Progenitor cell of endocrine pancreas (in vitro differentiated cells): ENCODE measurements at regions not wholly inside any gene's neighbourhood (a gene's known extent, or its start where the extent isn't known, plus 50 kb on each side); places are given as distances from the start of the nearest gene placed in this dataset.
"Not testable (repeated sequence)": the region's sequence is repeated elsewhere in the genome, so short reads cannot be mapped to it uniquely, and the experiment has no call there.

ENCODE experiments used
- DNase-seq: peaks from one replicate; pipeline ENCODE4 v3.0.0; 2021; ENCODE audit warnings: low spot score; ENCODE audit not compliant: unreplicated experiment
- H3K27ac Mint-ChIP-seq: 2 replicates; pipeline ENCODE4 v1.8.0; 2021; ENCODE audit warnings: mild to moderate bottlenecking, moderate library complexity, mixed read lengths
- H3K27me3 Mint-ChIP-seq: 2 replicates; pipeline ENCODE4 v1.8.0; 2021; ENCODE audit warnings: mixed read lengths
- H3K36me3 Mint-ChIP-seq: 2 replicates; pipeline ENCODE4 v1.8.0; 2022; ENCODE audit warnings: mixed read lengths; ENCODE audit not compliant: insufficient read depth
- H3K4me1 Mint-ChIP-seq: 2 replicates; pipeline ENCODE4 v1.8.0; 2021; ENCODE audit warnings: low read depth, mixed read lengths
- H3K4me3 Mint-ChIP-seq: 2 replicates; pipeline ENCODE4 v1.8.0; 2021; ENCODE audit warnings: low read depth, mild to moderate bottlenecking, moderate library complexity, mixed read lengths
- H3K9me3 Mint-ChIP-seq: 2 replicates; pipeline ENCODE4 v1.8.0; 2021; ENCODE audit warnings: low read depth, mixed read lengths
- TF ChIP-seq, protein P1 (sequence below): fragments of 200-600 bp; sonication (generic); IDR thresholded peaks from one replicate; pipeline ENCODE4 v1.5.0; 2021; ENCODE audit warnings: antibody characterized with exemption, mild to moderate bottlenecking; ENCODE audit not compliant: unreplicated experiment

DNA sequence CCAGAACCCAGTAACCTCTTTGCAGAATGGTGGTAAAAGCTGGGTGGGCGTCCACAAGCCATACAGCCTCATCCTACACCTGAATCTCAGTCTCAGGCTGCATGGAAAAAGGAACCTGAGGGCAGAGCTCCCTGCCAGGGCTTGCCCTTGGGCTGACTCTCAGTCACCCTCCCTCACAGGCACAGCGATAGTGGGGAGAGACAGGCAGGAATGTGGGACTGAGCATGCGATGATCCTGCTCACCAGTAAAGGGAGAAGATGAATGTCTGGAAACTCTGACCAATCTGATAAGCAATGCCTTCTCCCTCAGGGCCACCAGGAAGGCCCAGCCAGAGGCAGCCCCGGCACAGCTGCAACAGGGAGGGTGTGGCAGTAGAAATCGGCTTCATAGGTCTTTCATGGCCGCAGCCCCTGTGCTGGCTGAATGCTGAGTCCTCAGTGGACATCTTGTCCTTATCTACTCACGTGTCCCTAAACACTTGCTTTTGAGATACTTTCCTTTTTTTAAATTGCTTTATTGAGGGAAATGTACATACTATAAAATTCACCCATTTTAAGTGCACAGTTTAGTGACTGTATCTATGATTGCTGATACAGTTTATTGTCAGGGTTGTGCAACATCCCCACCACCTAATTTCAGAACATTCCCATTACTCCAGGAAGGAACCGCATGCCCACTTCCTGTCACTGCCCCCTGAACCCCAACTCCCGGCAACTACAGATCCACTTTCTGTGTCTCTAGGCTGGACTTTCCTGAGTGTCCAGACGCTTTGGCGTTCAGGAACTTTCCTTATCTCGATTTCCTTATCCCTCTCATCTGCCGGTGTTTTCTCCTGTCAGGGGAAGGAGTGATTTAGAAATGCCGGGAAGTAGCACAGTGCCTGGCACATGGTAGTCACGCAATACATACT is 258.1 kb downstream of the PCNX1 start:
- peaks cover 23% of the 10 kb centered on the region for H3K4me1 Mint-ChIP-seq
- no peak for DNase-seq
- no peaks in the 10 kb centered on the region for H3K27me3 Mint-ChIP-seq
- TF ChIP-seq, protein P1, sequence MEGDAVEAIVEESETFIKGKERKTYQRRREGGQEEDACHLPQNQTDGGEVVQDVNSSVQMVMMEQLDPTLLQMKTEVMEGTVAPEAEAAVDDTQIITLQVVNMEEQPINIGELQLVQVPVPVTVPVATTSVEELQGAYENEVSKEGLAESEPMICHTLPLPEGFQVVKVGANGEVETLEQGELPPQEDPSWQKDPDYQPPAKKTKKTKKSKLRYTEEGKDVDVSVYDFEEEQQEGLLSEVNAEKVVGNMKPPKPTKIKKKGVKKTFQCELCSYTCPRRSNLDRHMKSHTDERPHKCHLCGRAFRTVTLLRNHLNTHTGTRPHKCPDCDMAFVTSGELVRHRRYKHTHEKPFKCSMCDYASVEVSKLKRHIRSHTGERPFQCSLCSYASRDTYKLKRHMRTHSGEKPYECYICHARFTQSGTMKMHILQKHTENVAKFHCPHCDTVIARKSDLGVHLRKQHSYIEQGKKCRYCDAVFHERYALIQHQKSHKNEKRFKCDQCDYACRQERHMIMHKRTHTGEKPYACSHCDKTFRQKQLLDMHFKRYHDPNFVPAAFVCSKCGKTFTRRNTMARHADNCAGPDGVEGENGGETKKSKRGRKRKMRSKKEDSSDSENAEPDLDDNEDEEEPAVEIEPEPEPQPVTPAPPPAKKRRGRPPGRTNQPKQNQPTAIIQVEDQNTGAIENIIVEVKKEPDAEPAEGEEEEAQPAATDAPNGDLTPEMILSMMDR = no peak
- H3K4me3 Mint-ChIP-seq = no peak overlapping the region
- H3K27ac Mint-ChIP-seq = no peak overlapping the region
- peaks cover 12% of the 10 kb centered on the region for H3K9me3 Mint-ChIP-seq
- no peaks in the 10 kb centered on the region for H3K36me3 Mint-ChIP-seq

DNA sequence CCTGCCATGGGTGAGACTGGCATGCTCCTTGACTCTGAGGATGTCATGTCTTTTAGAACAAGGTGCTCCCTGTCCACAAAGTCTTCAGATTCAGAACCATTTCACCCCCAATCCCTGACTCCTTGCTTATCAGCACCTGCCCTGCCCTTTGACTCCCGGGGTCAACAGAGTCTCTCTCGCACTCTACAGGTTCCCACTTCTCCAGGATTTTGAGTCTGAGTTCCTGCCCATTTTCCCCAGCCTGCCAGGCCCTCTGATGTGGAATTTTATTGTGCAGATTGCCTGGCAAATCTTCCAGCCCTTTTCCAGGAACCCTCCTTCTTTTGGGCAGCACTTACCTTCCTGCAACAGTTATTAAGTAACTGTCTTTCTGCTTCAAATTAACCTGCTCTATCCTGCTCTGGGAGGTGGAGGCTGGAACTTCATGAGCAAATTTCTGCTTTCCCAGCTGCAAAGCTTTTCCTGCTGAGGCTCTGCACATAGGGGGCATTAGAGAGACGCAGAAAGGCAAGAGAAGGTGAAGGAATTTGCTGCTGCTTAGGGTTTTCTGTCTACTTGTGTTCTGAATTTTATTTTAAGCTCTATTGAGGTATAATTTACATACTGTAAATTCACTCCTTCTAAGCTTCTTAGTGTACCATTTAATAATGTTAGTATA is 259.1 kb downstream of the PCNX1 start:
- no peaks in the 10 kb centered on the region for H3K27me3 Mint-ChIP-seq
- no peaks in the 10 kb centered on the region for H3K36me3 Mint-ChIP-seq
- TF ChIP-seq, protein P1 = peak; percentile 45
- no peak overlapping the region for H3K4me3 Mint-ChIP-seq
- no peak overlapping the region for H3K27ac Mint-ChIP-seq
- peaks cover 23% of the 10 kb centered on the region for H3K4me1 Mint-ChIP-seq
- H3K9me3 Mint-ChIP-seq = peaks cover 3% of the 10 kb centered on the region
- DNase-seq = no peak

DNA sequence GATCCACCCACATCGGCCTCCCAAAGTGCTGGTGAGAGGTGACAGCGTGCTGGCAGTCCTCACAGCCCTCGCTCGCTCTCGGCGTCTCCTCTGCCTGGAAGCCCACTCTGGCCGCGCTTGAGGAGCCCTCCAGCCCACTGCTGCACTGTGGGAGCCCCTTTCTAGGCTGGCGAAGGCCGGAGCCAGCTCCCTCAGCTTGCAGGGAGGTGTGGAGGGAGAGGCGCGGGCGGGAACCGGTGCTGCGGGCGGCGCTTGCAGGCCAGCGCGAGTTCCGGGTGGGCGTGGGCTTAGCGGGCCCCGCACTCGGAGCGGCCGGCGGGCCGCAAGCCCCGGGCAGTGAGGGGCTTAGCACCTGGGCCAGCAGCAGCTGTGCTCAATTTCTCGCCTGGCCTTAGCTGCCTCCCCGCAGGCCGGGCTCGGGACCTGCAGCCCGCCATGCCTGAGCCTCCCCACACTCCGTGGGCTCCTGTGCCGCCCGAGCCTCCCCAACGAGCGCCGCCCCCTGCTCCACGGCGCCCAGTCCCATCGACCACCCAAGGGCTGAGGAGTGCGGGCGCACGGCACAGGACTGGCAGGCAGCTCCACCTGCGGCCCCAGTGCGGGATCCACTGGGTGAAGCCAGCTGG is 260.2 kb downstream of the PCNX1 start:
- peaks cover 23% of the 10 kb centered on the region for H3K4me1 Mint-ChIP-seq
- H3K27ac Mint-ChIP-seq, H3K9me3 Mint-ChIP-seq, H3K27me3 Mint-ChIP-seq, DNase-seq, H3K36me3 Mint-ChIP-seq, H3K4me3 Mint-ChIP-seq: not testable (repeated sequence)

DNA sequence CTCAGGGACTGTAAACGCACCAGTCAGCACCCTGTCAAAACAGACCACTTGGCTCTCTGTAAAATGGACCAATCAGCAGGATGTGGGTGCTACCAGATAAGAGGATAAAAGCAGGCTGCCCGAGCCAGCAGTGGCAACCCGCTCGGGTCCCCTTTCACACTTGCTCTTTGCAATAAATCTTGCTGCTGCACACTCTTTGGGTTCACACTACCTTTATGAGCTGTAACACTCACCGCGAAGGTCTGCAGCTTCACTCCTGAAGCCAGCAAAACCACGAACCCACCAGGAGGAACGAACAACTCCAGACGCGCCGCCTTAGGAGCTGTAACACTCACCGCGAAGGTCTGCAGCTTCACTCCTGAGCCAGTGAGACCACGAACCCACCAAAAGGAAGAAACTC is 260.9 kb downstream of the PCNX1 start:
- H3K4me1 Mint-ChIP-seq = peaks cover 18% of the 10 kb centered on the region
- DNase-seq, H3K27ac Mint-ChIP-seq, H3K4me3 Mint-ChIP-seq, H3K27me3 Mint-ChIP-seq, H3K36me3 Mint-ChIP-seq, H3K9me3 Mint-ChIP-seq: not testable (repeated sequence)

DNA sequence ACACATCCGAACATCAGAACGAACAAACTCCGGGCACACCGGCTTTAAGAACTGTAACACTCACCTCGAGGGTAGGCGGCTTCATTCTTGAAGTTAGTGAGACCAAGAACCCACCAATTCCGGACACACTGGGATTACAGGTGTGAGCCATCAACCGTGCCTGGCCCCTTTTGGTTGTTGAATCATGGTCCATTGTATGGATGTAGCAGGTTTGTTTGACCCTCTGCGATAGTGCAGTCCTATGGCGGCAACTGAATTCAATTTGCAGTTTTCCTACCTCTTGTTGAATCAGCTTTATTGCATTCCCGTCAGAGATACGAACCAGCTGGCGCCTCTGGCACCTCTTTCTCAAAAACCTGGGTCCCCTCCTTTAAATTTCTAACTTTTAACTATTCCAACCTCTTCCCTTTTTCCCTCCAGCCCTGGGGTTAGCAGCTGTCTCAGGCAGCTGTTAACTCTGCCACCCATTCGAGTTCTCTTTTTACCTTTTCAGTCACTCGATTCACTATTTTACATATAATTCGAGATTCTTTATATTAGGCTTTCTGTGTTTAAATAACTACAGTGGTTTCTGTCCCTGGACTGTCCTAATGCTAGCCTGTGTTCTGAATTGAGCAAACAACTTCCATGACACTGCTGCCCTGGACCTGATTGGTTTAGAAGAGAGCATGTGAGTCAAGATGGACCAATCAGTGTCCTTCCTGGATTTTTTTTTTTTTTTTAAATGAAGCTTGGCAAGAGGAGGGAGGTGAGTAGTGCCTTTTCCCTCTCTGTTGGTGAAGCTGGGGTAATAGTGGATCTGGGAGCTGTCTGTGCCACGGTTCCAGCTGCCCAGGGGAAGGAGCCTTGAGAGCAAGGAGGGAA is 261.5 kb downstream of the PCNX1 start:
- Mint-ChIP-seq H3K9me3 (peaks cover 3% of the 10 kb centered on the region), H3K27me3 (no peaks in the 10 kb centered on the region), H3K4me1 (peaks cover 13% of the 10 kb centered on the region), H3K4me3 (no peak overlapping the region), H3K27ac (no peak overlapping the region), H3K36me3 (no peaks in the 10 kb centered on the region)
- TF ChIP-seq, protein P1 = no peak
- no peak for DNase-seq
